H1 (cell line): ENCODE measurements at regions not wholly inside any gene's neighbourhood (a gene's known extent, or its start where the extent isn't known, plus 50 kb on each side); places are given as distances from the start of the nearest gene placed in this dataset.

Source experiments
- EP300 ChIP-seq, 2 experiments: IDR thresholded peaks; 1 replicate in 1 of 2; 2 replicates in 1 of 2; pipeline ENCODE4 v1.6.1; 2011 to 2012; ENCODE audit warnings: low read depth in 2 of 2, low read length in 2 of 2, mild to moderate bottlenecking in 2 of 2, borderline replicate concordance in 1 of 2, inconsistent platforms in 1 of 2, moderate library complexity in 1 of 2
- POLR2A ChIP-seq, 2 experiments: IDR thresholded peaks; 1 replicate in 1 of 2; 2 replicates in 1 of 2; pipeline ENCODE4 v1.6.1; 2011; ENCODE audit warnings: low read depth in 2 of 2, low read length in 2 of 2, mild to moderate bottlenecking in 2 of 2; ENCODE audit errors: control extremely low read depth in 1 of 2
- SRF ChIP-seq: IDR thresholded peaks from 2 replicates; pipeline ENCODE4 v1.6.1; 2011; ENCODE audit warnings: mild to moderate bottlenecking, low read depth, low read length, moderate library complexity
- TF ChIP-seq, protein P1 (sequence below), 3 experiments: IDR thresholded peaks; 1 replicate in 2 of 3; 2 replicates in 1 of 3; pipeline versions ENCODE4 v1.5.1 to v1.6.1; 2011; ENCODE audit warnings: low read length in 3 of 3, mild to moderate bottlenecking in 3 of 3, inconsistent platforms in 2 of 3, low read depth in 1 of 3, moderate library complexity in 1 of 3; ENCODE audit not compliant: insufficient read depth in 1 of 3; ENCODE audit errors: control extremely low read depth in 1 of 3

DNA sequence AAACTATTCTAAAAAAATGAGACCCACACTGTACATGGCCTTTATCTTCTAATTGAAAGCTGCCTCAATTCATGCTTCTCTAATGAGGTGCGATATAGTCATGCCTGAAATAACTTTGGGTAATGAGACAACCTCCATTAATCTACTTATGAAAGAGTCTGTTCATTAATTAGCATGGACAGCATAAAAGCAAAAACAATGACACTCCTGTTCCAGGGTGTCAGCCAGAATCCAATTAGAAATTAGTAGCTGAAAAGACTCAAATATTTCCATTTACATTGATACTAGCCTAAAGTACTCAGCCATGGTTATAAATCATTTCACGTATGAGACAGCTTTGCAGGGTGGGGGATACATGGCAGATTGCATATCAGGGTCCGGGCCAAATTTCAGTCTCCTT, 288.7 kb downstream of the AKAIN1 start:
- TF ChIP-seq SRF (no peak), EP300 (IDR thresholded peaks at IDR 0.05; ENCODE audit: borderline replicate concordance in 1 of 2, low read depth in 2 of 2, low read length in 2 of 2) (no peak), POLR2A (IDR thresholded peaks at IDR 0.05; ENCODE audit: control extremely low read depth in 1 of 2, low read depth in 2 of 2, low read length in 2 of 2) (no peak)
- TF ChIP-seq, protein P1, sequence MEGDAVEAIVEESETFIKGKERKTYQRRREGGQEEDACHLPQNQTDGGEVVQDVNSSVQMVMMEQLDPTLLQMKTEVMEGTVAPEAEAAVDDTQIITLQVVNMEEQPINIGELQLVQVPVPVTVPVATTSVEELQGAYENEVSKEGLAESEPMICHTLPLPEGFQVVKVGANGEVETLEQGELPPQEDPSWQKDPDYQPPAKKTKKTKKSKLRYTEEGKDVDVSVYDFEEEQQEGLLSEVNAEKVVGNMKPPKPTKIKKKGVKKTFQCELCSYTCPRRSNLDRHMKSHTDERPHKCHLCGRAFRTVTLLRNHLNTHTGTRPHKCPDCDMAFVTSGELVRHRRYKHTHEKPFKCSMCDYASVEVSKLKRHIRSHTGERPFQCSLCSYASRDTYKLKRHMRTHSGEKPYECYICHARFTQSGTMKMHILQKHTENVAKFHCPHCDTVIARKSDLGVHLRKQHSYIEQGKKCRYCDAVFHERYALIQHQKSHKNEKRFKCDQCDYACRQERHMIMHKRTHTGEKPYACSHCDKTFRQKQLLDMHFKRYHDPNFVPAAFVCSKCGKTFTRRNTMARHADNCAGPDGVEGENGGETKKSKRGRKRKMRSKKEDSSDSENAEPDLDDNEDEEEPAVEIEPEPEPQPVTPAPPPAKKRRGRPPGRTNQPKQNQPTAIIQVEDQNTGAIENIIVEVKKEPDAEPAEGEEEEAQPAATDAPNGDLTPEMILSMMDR (IDR thresholded peaks at IDR 0.05; ENCODE audit: control extremely low read depth in 1 of 3, insufficient read depth in 1 of 3, low read depth in 1 of 3, low read length in 3 of 3): no peak
